GM13976 (cell line): ENCODE measurements at regions not wholly inside any gene's neighbourhood (a gene's known extent, or its start where the extent isn't known, plus 50 kb on each side); places are given as distances from the start of the nearest gene placed in this dataset.

Experiments used
- DNase-seq: peaks from one replicate; pipeline ENCODE4 v3.0.0; 2012; ENCODE audit warnings: low spot score
- CTCF ChIP-seq: IDR thresholded peaks from 2 replicates; pipeline ENCODE4 v1.5.1; 2012; ENCODE audit warnings: borderline replicate concordance, mild to moderate bottlenecking; ENCODE audit not compliant: insufficient read depth; ENCODE audit errors: extremely low read depth, missing control alignments, control extremely low read depth
- in situ Hi-C: fragments of 300-500 bp; cut with MboI; formaldehyde crosslinking; loops from one replicate; pipeline ENCODE4 v1.12.0; 2022; ENCODE audit warnings: low sequenced_read_pairs, mixed read lengths, inconsistent platforms; ENCODE audit not compliant: unreplicated experiment

- DNase-seq: no peak
- no peak for TF ChIP-seq CTCF
- in situ Hi-C loops: no loop called here
These were observed 179.3 kb downstream of the UTP18 start for GRCh38 chr17:51439395-51440229.

DNA sequence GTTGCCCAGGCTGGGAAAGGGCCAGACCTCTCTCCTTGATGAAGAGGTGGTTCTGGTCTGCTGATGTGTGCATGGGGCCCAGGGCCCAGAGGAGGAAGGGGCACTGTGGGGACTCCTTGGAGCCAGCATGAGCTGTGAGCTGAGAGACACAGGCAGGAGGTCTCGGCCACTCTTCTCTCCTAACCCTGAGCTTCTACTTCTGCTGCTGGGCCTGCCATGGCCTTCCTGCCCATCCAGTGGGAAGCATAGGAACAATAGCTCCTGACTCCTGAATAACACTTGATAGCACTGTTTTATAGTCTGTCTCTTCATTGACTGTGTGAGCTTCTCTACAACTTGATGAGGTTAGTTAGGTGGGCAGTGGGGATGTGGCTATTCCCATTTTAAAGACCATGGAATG, 181.1 kb downstream of the UTP18 start:
- in situ Hi-C loops: no loop called here
- TF ChIP-seq CTCF: no peak

DNA sequence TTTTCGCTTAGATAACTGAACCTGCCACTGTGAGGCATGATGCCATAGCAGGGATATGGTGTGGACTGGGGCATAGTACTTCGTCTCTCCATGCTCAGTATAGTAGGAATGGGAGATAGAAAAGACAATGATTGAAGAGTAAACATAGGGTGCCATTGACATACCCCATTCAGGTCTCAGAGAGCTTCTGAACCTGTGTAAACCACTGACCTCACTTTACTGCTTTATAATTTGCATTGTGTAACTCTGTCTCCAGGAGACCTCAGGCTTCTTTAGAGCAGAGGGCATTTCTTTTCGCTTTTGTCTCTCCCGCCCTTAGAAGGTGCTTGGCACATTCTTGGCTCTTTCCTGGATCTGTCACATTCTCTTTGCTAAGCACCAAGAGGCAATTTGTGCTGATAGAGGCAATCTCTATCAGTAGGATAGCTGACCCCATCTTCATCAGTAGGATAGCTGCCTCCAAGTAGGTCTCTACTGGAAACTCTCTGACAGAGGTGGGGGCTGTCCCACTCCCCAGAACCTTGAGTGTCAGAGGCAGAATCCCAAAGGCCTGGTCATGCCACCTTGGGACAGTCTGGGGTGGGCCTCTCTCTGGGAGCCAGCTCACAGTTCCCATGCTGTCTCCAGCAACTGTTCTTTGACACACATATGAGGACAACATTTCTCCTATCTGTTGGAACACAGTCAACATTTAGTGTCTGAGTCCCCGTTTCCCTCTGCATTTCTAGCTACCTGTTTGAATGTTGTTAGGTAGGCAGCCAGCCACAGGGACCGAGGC, 181.9 kb downstream of the UTP18 start:
- DNase-seq: no peak
- in situ Hi-C loops: no loop called here
- no peak for TF ChIP-seq CTCF

More for the DNA sequence above, 181.1 kb downstream of the UTP18 start:
- DNase-seq: no peak

- no peak for TF ChIP-seq CTCF
- in situ Hi-C loops: no loop called here
- no peak for DNase-seq
These were observed 183.3 kb downstream of the UTP18 start for GRCh38 chr17:51443646-51444045.

- no peak for TF ChIP-seq CTCF
- in situ Hi-C loops: no loop called here
- DNase-seq: no peak
These were observed 185.6 kb downstream of the UTP18 start for GRCh38 chr17:51445946-51446345.

- DNase-seq: no peak
- TF ChIP-seq CTCF: no peak
- in situ Hi-C loops: no loop called here
These were observed 194.2 kb downstream of the UTP18 start for GRCh38 chr17:51454456-51454978.
